SU-DHL-6 (cell line): ENCODE measurements at regions not wholly inside any gene's neighbourhood (a gene's known extent, or its start where the extent isn't known, plus 50 kb on each side); places are given as distances from the start of the nearest gene placed in this dataset.

Experiments used
- EZH2phosphoT487 ChIP-seq: fragments of 200-600 bp; sonication (generic), shearing (Covaris generic); conservative IDR thresholded peaks from 2 replicates; pipeline ENCODE4 v1.6.1; 2018; ENCODE audit warnings: mild to moderate bottlenecking, antibody characterized with exemption, low read length, moderate library complexity, mixed read lengths
- TF ChIP-seq, protein P1 (sequence below): fragments of 200-600 bp; sonication (generic); IDR thresholded peaks from one replicate; pipeline ENCODE4 v1.5.1; 2017; ENCODE audit warnings: antibody characterized with exemption, mild to moderate bottlenecking, low read length, moderate library complexity; ENCODE audit not compliant: insufficient read depth, poor library complexity, severe bottlenecking

- TF ChIP-seq EZH2phosphoT487 = no peak
- TF ChIP-seq, protein P1, sequence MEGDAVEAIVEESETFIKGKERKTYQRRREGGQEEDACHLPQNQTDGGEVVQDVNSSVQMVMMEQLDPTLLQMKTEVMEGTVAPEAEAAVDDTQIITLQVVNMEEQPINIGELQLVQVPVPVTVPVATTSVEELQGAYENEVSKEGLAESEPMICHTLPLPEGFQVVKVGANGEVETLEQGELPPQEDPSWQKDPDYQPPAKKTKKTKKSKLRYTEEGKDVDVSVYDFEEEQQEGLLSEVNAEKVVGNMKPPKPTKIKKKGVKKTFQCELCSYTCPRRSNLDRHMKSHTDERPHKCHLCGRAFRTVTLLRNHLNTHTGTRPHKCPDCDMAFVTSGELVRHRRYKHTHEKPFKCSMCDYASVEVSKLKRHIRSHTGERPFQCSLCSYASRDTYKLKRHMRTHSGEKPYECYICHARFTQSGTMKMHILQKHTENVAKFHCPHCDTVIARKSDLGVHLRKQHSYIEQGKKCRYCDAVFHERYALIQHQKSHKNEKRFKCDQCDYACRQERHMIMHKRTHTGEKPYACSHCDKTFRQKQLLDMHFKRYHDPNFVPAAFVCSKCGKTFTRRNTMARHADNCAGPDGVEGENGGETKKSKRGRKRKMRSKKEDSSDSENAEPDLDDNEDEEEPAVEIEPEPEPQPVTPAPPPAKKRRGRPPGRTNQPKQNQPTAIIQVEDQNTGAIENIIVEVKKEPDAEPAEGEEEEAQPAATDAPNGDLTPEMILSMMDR = no peak
Measured at GRCh38 chr7:49669285-49669684, 104.2 kb upstream of the VWC2 start.
